HUES64 (cell line): ENCODE measurements at regions not wholly inside any gene's neighbourhood (a gene's known extent, or its start where the extent isn't known, plus 50 kb on each side); places are given as distances from the start of the nearest gene placed in this dataset.

Experiments
- H3K27ac ChIP-seq: 2 replicates; pipeline ENCODE4 v1.7.0; 2013; ENCODE audit warnings: low read depth, low read length, inconsistent platforms
- H3K27me3 ChIP-seq: 2 replicates; pipeline ENCODE4 v1.6.1; 2013; ENCODE audit warnings: mild to moderate bottlenecking, low read length; ENCODE audit not compliant: insufficient read depth
- H3K36me3 ChIP-seq: 2 replicates; pipeline ENCODE4 v1.6.1; 2013; ENCODE audit warnings: mild to moderate bottlenecking, low read length; ENCODE audit not compliant: insufficient read depth
- H3K4me1 ChIP-seq: 2 replicates; pipeline ENCODE4 v1.6.1; 2013; ENCODE audit warnings: mild to moderate bottlenecking, low read length, moderate library complexity; ENCODE audit not compliant: insufficient read depth
- H3K4me3 ChIP-seq: 2 replicates; pipeline ENCODE4 v1.5.1; 2013; ENCODE audit warnings: mild to moderate bottlenecking, low read length, moderate library complexity
- H3K9ac ChIP-seq: 2 replicates; pipeline ENCODE4 v1.6.1; 2013; ENCODE audit warnings: mild to moderate bottlenecking, low read depth, low read length
- H3K9me3 ChIP-seq: 2 replicates; pipeline ENCODE4 v1.6.1; 2013; ENCODE audit warnings: low read depth, low read length; ENCODE audit not compliant: insufficient read depth
- WGBS: fragments of 150-250, 120-280 bp; methylation state at CpG from one replicate; pipeline ENCODE4 v1.1.7; 2013; ENCODE audit warnings: missing lambda C conversion rate; 5-methylcytosine and 5-hydroxymethylcytosine counted together

DNA sequence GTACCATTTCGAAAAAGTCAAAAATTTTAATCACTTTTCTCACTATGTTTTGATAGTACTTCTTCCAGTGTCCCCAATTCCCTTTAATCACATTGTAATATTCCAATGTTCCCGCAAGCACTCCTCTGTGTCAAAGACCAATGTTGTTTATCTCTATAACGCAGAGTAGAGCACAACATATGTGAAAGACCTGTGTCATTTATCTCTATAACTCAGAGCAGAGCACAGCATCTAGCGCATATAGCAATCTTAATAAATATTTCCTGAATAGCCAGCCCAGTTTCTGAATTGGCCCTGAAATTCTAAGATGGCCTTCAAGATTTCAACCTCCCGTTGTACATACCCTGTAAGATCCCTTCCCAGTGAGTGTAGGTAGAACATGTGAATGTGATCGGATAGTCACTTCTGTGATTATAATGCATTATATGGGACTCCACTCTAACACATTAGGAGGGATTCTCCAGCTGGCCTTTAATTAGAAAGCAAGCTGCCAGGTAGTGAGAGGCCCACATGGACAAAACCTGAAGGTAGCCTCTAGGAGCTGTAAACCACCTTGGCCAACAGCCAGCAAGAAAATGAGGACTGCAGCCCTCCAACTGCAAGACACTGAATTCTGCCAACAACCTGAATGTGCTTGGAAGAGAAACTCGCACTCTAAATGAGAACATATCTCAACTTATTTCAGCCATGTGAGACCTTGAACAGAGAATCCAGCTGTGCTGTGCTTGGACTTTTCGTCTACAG lies 238.8 kb upstream of the SYT10 start:
- H3K4me1 ChIP-seq = peaks cover 3% of the 10 kb centered on the region
- no peak overlapping the region for H3K27ac ChIP-seq
- H3K9me3 ChIP-seq = no peaks in the 10 kb centered on the region
- H3K4me3 ChIP-seq = no peak overlapping the region
- no peaks in the 10 kb centered on the region for H3K36me3 ChIP-seq
- H3K27me3 ChIP-seq = no peaks in the 10 kb centered on the region
- 96% methylated on average over 8 of the region's 8 CpGs for WGBS
- H3K9ac ChIP-seq = no peak overlapping the region

DNA sequence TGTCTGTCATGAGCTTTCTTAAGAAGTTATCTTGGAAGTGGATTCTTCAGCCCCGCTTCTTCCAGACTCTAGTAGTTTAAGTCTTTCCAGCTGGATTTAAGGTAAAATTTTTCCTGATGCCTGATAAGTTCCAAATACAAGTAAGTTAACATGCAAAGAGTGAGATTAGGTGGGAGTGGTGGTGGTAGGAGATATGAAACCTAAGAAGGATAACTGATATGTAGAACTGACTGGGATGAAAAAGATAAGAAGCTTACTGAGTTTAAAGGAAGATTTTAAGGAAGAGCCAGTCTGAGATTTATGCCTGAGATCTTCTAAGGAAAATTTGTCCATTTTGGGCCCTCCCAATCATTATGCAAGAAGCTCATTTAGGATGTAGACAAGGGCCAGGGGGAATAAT lies 250.9 kb upstream of the SYT10 start:
- no peaks in the 10 kb centered on the region for H3K9me3 ChIP-seq
- no peaks in the 10 kb centered on the region for H3K4me1 ChIP-seq
- no peak overlapping the region for H3K9ac ChIP-seq
- H3K27me3 ChIP-seq = no peaks in the 10 kb centered on the region
- H3K27ac ChIP-seq = no peak overlapping the region
- H3K36me3 ChIP-seq = no peaks in the 10 kb centered on the region
- H3K4me3 ChIP-seq = no peak overlapping the region
- 100% methylated on average over 1 of the region's 1 CpG for WGBS

DNA sequence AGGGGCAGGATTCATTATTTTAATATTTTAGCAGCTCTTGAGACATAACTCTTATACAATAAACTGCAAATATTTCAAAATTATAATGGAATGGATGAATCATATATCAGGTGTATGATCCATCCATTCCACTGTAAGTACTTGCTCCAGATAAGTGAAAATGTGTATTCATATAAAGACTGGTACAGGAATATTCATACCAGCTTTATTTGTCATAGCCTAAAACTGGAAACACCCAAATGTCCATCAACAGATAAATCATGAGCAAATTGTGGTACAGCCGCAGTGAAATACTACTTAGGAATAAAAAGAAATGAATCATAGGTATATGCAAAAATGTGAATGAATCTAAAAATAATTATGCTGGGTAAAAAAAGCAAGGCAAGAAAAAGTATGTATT lies 263.6 kb upstream of the SYT10 start:
- Histone ChIP-seq H3K9ac (no peak overlapping the region), H3K4me3 (no peak overlapping the region)
- WGBS = 80% methylated on average over 1 of the region's 1 CpG

DNA sequence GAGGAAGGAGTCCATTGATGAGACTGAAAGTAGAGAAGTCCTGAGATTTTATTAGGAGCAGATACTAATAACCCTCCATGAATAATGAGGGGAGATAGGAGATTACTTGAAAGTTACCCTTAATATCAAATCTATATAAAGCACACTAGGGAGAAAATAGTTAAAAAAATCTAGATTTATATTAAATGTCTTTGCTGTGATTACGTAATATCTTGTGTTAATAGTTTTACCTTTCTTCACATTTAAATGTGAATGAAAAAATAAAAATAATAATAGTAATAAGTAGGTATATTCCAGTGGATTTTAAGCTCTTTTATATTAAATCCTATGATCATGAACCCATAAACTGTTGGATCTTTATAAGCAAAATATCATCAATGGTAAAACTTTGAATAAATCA lies 267.3 kb upstream of the SYT10 start:
- Histone ChIP-seq H3K36me3 (no peaks in the 10 kb centered on the region), H3K9me3 (no peaks in the 10 kb centered on the region), H3K27me3 (no peaks in the 10 kb centered on the region), H3K27ac (no peak overlapping the region), H3K4me3 (no peak overlapping the region), H3K9ac (no peak overlapping the region), H3K4me1 (no peaks in the 10 kb centered on the region)
- WGBS = no CpG with 5 or more reads among the region's 1 CpG

More for the DNA sequence above, 263.6 kb upstream of the SYT10 start:
- Histone ChIP-seq H3K36me3 (no peaks in the 10 kb centered on the region), H3K27me3 (no peaks in the 10 kb centered on the region), H3K27ac (no peak overlapping the region), H3K9me3 (no peaks in the 10 kb centered on the region), H3K4me1 (no peaks in the 10 kb centered on the region)

DNA sequence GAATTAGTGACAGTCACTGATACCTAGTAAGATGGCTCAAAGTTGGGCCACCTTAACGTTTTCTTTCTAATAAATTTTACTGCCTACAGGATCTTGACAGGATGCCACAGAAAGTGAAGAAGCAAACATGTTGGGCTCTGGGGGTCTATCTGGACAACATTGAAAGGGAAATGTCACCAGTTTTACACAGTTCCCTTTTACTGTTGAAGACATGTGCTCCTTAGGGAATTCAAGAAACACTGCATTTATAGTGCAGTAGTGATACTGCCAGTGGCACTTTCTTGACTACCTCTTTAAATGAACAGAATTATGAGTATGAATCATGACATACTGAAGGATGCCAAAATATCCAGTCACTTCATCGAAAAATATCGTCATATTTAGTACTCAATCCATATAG lies 269.3 kb upstream of the SYT10 start:
- H3K9ac ChIP-seq = no peak overlapping the region
- H3K9me3 ChIP-seq = no peaks in the 10 kb centered on the region
- no peaks in the 10 kb centered on the region for H3K4me1 ChIP-seq
- H3K36me3 ChIP-seq = no peaks in the 10 kb centered on the region
- no peaks in the 10 kb centered on the region for H3K27me3 ChIP-seq
- 98% methylated on average over 3 of the region's 3 CpGs for WGBS
- no peak overlapping the region for H3K4me3 ChIP-seq
- H3K27ac ChIP-seq = no peak overlapping the region

DNA sequence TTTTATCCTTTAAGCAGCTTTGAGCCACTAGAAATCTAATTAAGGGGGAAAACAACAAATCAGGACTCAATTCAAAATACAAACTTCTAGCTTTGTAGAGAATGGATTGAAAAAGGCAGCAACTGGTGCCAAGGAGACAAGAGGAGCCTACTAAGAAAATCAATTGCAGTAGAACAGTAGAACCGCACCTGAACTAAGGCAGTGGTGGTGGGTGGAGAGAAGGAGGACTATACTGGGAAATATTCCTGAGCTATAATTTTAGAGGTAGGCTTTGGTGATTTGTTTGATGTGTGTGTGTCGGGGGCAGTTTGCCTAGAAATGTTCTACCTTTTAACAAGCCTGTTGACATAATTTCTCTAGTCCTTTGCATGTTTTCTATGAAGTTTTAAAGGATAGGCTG lies 270.9 kb upstream of the SYT10 start:
- H3K9me3 ChIP-seq = no peaks in the 10 kb centered on the region
- no peak overlapping the region for H3K4me3 ChIP-seq
- H3K36me3 ChIP-seq = no peaks in the 10 kb centered on the region
- WGBS = 89% methylated on average over 2 of the region's 2 CpGs
- no peak overlapping the region for H3K27ac ChIP-seq
- no peaks in the 10 kb centered on the region for H3K27me3 ChIP-seq
- H3K4me1 ChIP-seq = no peaks in the 10 kb centered on the region
- no peak overlapping the region for H3K9ac ChIP-seq

DNA sequence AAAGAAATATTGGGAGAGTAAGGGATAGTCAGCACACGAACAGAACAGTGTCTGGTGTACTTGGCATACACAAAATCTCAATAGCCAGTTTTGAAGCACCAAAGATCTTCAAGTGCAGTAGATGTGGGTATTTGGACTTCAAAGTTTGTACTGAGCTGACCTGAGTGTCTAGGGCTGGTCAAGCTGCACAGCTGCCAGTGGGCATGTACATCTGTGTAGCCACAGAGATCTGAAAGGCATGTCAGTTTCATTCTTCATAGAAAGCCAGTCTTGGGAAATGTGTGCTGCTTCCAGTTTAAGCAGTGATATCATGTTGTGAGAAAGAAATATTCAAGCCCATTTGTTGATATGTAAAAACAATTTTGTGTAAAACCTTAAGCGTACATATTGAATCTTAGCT lies 279.0 kb upstream of the SYT10 start:
- Histone ChIP-seq H3K9me3 (no peaks in the 10 kb centered on the region), H3K27me3 (no peaks in the 10 kb centered on the region), H3K9ac (no peak overlapping the region), H3K4me3 (no peak overlapping the region), H3K36me3 (no peaks in the 10 kb centered on the region), H3K4me1 (no peaks in the 10 kb centered on the region), H3K27ac (no peak overlapping the region)
- WGBS = 98% methylated on average over 2 of the region's 2 CpGs

DNA sequence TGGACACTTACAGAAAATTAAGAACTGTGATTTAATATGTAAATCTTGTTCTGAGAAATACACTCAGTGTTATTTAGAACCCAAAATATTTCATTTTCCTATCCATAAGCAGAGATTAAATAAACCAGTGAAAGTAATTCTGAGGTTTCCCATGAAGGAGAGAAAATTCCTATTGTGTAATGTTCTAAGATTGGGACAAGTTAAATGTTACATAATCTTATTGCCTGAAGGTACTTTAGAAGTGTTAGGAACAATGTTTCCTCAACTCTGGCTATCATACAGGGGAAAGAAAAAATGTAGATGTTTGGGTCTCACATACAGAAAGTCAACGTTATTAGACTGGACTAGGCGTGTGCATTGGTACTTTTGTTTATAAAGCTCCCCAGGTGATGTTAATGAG lies 281.9 kb upstream of the SYT10 start:
- Histone ChIP-seq H3K4me3 (no peak overlapping the region), H3K9me3 (no peaks in the 10 kb centered on the region), H3K9ac (no peak overlapping the region), H3K27ac (no peak overlapping the region), H3K27me3 (no peaks in the 10 kb centered on the region), H3K4me1 (no peaks in the 10 kb centered on the region), H3K36me3 (no peaks in the 10 kb centered on the region)
- 96% methylated on average over 2 of the region's 2 CpGs for WGBS

DNA sequence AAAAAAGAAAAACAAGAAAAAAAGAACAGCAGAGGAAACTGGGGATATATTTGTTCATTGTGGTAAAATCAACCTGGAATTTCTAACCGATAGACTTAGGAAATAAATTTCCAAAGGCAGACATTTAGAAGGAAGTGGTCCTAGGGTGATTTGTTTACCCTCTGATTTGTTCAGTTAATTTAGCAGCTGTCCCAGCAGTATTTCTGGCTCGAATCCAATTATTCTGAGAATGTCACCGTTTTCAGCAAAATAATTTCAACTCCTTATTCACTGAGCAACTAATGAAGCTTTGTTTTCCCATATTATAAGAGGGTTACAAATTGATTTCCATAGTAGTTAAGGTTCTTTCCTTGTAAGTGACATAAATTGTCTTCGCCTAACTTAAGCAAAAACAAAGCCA lies 285.2 kb upstream of the SYT10 start:
- Histone ChIP-seq H3K4me1 (no peaks in the 10 kb centered on the region), H3K9me3 (no peaks in the 10 kb centered on the region), H3K4me3 (no peak overlapping the region), H3K36me3 (no peaks in the 10 kb centered on the region), H3K27me3 (no peaks in the 10 kb centered on the region), H3K27ac (no peak overlapping the region), H3K9ac (no peak overlapping the region)
- 93% methylated on average over 3 of the region's 4 CpGs for WGBS

DNA sequence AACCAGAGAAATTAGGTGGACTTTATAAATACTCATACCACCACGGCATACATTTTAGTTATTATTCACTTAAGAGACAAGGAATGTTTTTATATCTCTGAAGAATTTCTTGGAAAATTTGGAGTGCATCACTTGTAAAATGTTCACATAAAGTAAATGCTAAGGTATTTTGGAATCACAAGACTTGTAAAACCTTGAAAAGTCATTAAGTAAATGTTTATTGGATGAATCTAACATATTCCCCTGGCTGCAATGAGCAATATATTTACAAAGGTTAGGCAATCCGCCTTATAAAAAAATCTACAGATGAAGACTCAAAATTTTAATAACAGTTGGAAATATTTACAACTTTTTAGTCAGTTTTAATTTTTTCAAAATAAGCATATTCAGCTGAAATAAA lies 287.4 kb upstream of the ALG10 start:
- Histone ChIP-seq H3K9ac (no peak overlapping the region), H3K4me3 (no peak overlapping the region)

DNA sequence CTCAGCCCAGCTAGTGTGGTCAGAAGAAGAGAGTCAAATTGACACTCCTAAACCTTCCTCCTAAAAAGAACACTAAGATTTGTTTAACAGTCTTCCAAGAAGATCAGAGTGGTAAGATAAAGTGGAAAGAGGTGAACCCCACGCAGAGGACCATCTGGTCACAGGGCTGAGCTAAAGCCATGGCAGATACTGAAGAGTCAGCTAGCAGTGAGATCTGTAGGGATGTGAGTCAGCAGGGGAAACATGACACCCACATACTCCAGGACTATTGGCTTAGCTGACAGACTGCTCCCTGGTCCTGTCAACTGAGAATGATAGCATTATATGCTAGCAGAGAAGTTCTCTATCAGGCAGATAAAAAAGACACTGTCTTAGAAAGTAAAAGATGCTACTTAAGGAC lies 269.4 kb upstream of the ALG10 start:
- Histone ChIP-seq H3K4me1 (no peaks in the 10 kb centered on the region), H3K9ac (no peak overlapping the region), H3K27ac (no peak overlapping the region), H3K4me3 (no peak overlapping the region), H3K27me3 (no peaks in the 10 kb centered on the region), H3K9me3 (no peaks in the 10 kb centered on the region), H3K36me3 (no peaks in the 10 kb centered on the region)
- 83% methylated on average over 1 of the region's 1 CpG for WGBS

More for the DNA sequence above, 287.4 kb upstream of the ALG10 start:
- WGBS = no CpG with 5 or more reads among the region's 2 CpGs
- Histone ChIP-seq H3K27me3 (no peaks in the 10 kb centered on the region), H3K36me3 (no peaks in the 10 kb centered on the region), H3K9me3 (no peaks in the 10 kb centered on the region), H3K4me1 (no peaks in the 10 kb centered on the region), H3K27ac (no peak overlapping the region)

DNA sequence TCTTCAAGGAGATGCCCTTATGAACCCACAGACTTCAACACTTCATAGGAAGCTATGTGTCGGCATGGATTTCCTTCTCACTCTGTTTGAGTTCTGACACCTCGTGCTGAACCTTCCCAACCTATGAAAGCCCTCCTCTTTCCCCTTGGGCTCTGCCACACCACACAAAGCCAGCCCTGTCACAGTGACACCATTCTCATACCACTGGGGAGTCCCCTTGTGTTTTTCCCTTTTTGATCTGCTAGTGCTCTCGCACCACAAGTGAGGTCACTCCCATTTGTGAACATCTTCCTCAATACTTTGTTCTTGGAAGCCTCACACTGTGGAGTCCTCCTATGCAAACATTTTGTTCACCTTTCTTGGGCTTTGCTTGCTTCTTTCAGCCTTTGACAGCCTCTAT lies 264.6 kb upstream of the ALG10 start:
- Histone ChIP-seq H3K4me3 (no peak overlapping the region), H3K9ac (no peak overlapping the region), H3K4me1 (no peaks in the 10 kb centered on the region), H3K27me3 (no peaks in the 10 kb centered on the region), H3K27ac (no peak overlapping the region), H3K9me3 (no peaks in the 10 kb centered on the region), H3K36me3 (no peaks in the 10 kb centered on the region)
- WGBS = 93% methylated on average over 3 of the region's 3 CpGs
